ENCODE measurements at regions not wholly inside any gene's neighbourhood (a gene's known extent, or its start where the extent isn't known, plus 50 kb on each side); places are given as distances from the start of the nearest gene placed in this dataset.

DNA sequence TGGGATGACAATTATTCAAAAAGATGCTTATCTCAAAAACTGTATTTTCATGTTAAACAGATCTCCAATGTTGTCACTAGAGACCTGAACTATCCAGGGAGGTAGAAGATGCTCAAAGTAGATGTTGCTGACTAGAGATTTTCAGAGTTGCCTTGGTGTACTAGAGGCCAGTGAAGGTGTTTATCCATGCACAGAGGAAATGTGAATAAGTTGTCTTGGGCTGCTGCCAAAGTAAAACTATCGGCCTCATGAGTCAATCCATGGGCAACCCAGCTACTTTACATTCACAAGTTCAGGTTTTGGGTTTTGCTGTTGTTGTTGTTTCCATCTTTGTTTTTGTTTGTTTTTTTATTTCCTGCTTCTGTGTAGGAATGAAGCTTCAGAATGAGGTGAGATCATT lies 141.1 kb upstream of the RANBP3L start:
- WGBS, 5 donors, result 6 to 26% (median 15%) methylated on average over 1 of the region's 1 CpG
- peak; percentile 38 to 47 for DNase-seq
- Histone ChIP-seq H3K9me3 (no peaks in the 10 kb centered on the region), H3K27ac (peak overlapping the region in 3 of 5 donors; percentile 39 to 66 (median 46)), H3K4me3 (no peak overlapping the region), H3K4me1 (peaks cover 17 to 33% (median 21%) of the 10 kb centered on the region in 4 donors), H3K27me3 (no peaks in the 10 kb centered on the region), H3K36me3 (no peaks in the 10 kb centered on the region)
- intact Hi-C loops (cut with DNase I; ENCODE audit: low total_unique reads), result no loop called here
- TF ChIP-seq, protein P1, sequence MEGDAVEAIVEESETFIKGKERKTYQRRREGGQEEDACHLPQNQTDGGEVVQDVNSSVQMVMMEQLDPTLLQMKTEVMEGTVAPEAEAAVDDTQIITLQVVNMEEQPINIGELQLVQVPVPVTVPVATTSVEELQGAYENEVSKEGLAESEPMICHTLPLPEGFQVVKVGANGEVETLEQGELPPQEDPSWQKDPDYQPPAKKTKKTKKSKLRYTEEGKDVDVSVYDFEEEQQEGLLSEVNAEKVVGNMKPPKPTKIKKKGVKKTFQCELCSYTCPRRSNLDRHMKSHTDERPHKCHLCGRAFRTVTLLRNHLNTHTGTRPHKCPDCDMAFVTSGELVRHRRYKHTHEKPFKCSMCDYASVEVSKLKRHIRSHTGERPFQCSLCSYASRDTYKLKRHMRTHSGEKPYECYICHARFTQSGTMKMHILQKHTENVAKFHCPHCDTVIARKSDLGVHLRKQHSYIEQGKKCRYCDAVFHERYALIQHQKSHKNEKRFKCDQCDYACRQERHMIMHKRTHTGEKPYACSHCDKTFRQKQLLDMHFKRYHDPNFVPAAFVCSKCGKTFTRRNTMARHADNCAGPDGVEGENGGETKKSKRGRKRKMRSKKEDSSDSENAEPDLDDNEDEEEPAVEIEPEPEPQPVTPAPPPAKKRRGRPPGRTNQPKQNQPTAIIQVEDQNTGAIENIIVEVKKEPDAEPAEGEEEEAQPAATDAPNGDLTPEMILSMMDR (IDR thresholded peaks at IDR 0.05), result no peak
- TF ChIP-seq EP300 (IDR thresholded peaks at IDR 0.05) (no peak), POLR2AphosphoS5 (IDR thresholded peaks at IDR 0.05) (no peak), POLR2A (IDR thresholded peaks at IDR 0.05) (no peak)

DNA sequence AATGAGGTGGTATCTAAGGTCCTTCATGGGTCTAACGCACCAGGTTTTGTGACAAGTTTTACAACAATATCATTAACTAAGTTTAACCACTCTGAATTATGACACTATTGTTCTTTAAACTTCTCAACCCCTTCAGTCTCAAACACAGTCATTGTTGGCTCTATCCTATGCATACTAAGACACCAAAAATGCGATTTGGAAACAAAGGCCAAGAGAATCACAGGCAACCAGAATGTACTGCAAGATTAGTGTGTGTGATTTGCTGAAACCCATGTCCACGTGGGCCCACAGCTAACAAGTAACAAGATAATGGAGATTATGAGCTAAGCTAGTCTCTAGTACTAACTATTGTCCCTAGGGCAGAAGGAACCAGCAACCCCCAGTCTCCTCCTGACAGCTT lies 142.2 kb upstream of the RANBP3L start:
- Histone ChIP-seq H3K4me1 (peaks cover 17 to 33% (median 21%) of the 10 kb centered on the region in 4 donors), H3K36me3 (no peaks in the 10 kb centered on the region), H3K4me3 (no peak overlapping the region), H3K27ac (peak overlapping the region in 4 of 5 donors; percentile 15 to 66 (median 37)), H3K27me3 (no peaks in the 10 kb centered on the region), H3K9me3 (no peaks in the 10 kb centered on the region)
- TF ChIP-seq EP300 (IDR thresholded peaks at IDR 0.05) (no peak), POLR2A (IDR thresholded peaks at IDR 0.05) (no peak), POLR2AphosphoS5 (IDR thresholded peaks at IDR 0.05) (no peak)
- TF ChIP-seq, protein P1 (IDR thresholded peaks at IDR 0.05), result no peak
- WGBS, 5 donors, result 68 to 77% (median 73%) methylated on average over 3 of the region's 3 CpGs
- DNase-seq, result no peak
- intact Hi-C loops (cut with DNase I; ENCODE audit: low total_unique reads), result no loop called here

DNA sequence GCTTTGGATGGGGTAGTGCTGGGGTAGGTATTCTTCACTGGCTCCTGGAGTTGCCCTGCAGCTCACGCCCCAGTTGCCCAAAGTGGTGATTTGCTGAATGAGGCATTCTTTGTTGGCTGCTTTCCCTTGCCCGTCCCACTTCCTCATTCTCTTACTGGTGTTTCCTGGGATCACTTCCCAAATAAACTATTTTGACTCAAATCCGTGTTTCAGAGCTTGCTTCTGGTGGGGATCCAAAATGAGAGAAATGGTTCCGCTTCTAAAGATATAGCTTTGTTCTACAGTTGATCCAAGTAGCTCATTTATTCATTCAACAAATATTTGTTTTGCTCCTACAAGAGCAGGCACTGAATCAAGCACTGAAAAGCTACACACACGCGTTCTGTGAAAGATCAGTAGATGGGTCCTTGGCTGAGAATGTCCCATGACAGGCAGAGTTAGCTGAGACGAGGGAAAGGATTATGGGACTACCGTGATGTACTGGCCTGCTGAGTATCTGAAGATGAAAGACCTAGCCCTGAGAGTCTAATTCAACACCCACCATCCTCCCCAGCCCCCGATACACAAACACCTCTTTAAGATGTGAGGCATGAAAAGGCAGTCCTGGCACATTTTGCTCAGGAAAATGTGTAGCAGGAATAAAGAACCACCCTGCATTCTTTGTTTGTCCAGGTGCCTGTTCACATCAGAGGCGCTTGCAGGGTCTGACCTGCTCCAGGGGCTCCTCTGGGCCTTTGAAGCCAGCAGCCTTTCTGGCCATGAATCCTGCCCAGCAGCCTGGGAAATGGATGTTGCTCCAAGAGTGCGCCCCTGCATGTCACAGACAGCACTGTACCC lies 143.1 kb upstream of the RANBP3L start:
- no peak overlapping the region for H3K4me3 ChIP-seq
- H3K4me1 ChIP-seq, result peaks cover 17 to 33% (median 21%) of the 10 kb centered on the region in 4 donors
- intact Hi-C loops (cut with DNase I; ENCODE audit: low total_unique reads), result no loop called here
- TF ChIP-seq, protein P1 (IDR thresholded peaks at IDR 0.05), result no peak
- no peak for TF ChIP-seq EP300 (IDR thresholded peaks at IDR 0.05)
- peak in 1 of 3 donors; percentile 44 for TF ChIP-seq POLR2AphosphoS5 (IDR thresholded peaks at IDR 0.05)
- H3K9me3 ChIP-seq, result no peaks in the 10 kb centered on the region
- peak overlapping the region in 4 of 5 donors; percentile 25 to 66 (median 48) for H3K27ac ChIP-seq
- H3K27me3 ChIP-seq, result no peaks in the 10 kb centered on the region
- 28 to 45% (median 41%) methylated on average over 11 of the region's 11 CpGs for WGBS, 5 donors
- no peaks in the 10 kb centered on the region for H3K36me3 ChIP-seq
- DNase-seq, result peak; percentile 41 to 76

DNA sequence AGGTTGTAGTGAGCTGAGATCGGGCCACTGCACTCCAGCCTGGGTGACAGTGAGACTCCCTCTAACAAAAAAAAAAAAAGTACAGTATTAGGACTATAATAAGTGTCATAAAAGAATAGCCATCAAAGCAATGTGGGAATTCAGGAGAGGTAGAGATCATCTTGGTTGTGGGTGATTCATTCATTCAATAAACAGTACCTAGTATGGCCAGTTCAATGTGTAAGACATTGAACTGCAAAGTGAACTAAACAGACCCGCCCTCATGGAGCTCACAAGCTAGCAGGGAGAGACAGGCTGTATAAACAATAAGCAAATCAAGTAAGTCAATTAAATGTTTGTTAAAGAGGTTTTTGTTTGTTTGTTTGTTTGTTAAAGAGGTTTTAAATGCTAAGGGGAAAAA lies 146.1 kb upstream of the RANBP3L start:
- no peak overlapping the region for H3K4me3 ChIP-seq
- peaks cover 15 to 24% (median 18%) of the 10 kb centered on the region in 4 donors for H3K4me1 ChIP-seq
- TF ChIP-seq POLR2A (IDR thresholded peaks at IDR 0.05) (no peak), EP300 (IDR thresholded peaks at IDR 0.05) (no peak), POLR2AphosphoS5 (IDR thresholded peaks at IDR 0.05) (no peak)
- TF ChIP-seq, protein P1 (IDR thresholded peaks at IDR 0.05), result no peak
- H3K36me3 ChIP-seq, result no peaks in the 10 kb centered on the region
- H3K27ac ChIP-seq, result no peak overlapping the region
- DNase-seq, result no peak
- H3K27me3 ChIP-seq, result no peaks in the 10 kb centered on the region
- H3K9me3 ChIP-seq, result no peaks in the 10 kb centered on the region
- 74 to 93% (median 83%) methylated on average over 2 of the region's 2 CpGs for WGBS, 5 donors
- intact Hi-C loops (cut with DNase I; ENCODE audit: low total_unique reads), result no loop called here

All from stomach (tissue), 8 donors.